ENCODE measurements at regions not wholly inside any gene's neighbourhood (a gene's known extent, or its start where the extent isn't known, plus 50 kb on each side); places are given as distances from the start of the nearest gene placed in this dataset.

GRCh38 chr4:178481564-178481963 lies 1039.3 kb upstream of the AGA start:
- WGBS: 54% methylated on average over 3 of the region's 3 CpGs
- Histone ChIP-seq H3K27ac (ENCODE audit: low read depth) (no peak overlapping the region), H3K4me1 (ENCODE audit: insufficient read depth) (no peaks in the 10 kb centered on the region), H3K4me3 (ENCODE audit: low read depth, low read length) (no peak overlapping the region), H3K36me3 (ENCODE audit: insufficient read depth) (no peaks in the 10 kb centered on the region)
- DNase-seq (ENCODE audit: extremely low spot score): no peak

GRCh38 chr4:178523038-178523437 lies 1080.8 kb upstream of the AGA start:
- Histone ChIP-seq H3K27ac (ENCODE audit: low read depth) (no peak overlapping the region), H3K4me1 (ENCODE audit: insufficient read depth) (no peaks in the 10 kb centered on the region), H3K36me3 (ENCODE audit: insufficient read depth) (no peaks in the 10 kb centered on the region), H3K4me3 (ENCODE audit: low read depth, low read length) (no peak overlapping the region)
- 83% methylated on average over 3 of the region's 3 CpGs for WGBS
- no peak for DNase-seq (ENCODE audit: extremely low spot score)

- no peak for DNase-seq (ENCODE audit: extremely low spot score)
- Histone ChIP-seq H3K36me3 (ENCODE audit: insufficient read depth) (no peaks in the 10 kb centered on the region), H3K4me1 (ENCODE audit: insufficient read depth) (no peaks in the 10 kb centered on the region), H3K27ac (ENCODE audit: low read depth) (no peak overlapping the region), H3K4me3 (ENCODE audit: low read depth, low read length) (no peak overlapping the region)
- WGBS: 76% methylated on average over 3 of the region's 3 CpGs
These were observed 1093.8 kb upstream of the AGA start for GRCh38 chr4:178535939-178536579.

GRCh38 chr4:178553201-178553600 lies 1111.0 kb upstream of the AGA start:
- no peak for DNase-seq (ENCODE audit: extremely low spot score)
- no peaks in the 10 kb centered on the region for H3K4me1 ChIP-seq (ENCODE audit: insufficient read depth)
- no peak overlapping the region for H3K4me3 ChIP-seq (ENCODE audit: low read depth, low read length)
- H3K36me3 ChIP-seq (ENCODE audit: insufficient read depth): no peaks in the 10 kb centered on the region
- 0% methylated on average over 1 of the region's 1 CpG for WGBS
- H3K27ac ChIP-seq (ENCODE audit: low read depth): no peak overlapping the region

GRCh38 chr4:178554352-178554751 lies 1112.1 kb upstream of the AGA start:
- DNase-seq (ENCODE audit: extremely low spot score): no peak
- Histone ChIP-seq H3K4me3 (ENCODE audit: low read depth, low read length) (no peak overlapping the region), H3K27ac (ENCODE audit: low read depth) (no peak overlapping the region), H3K4me1 (ENCODE audit: insufficient read depth) (no peaks in the 10 kb centered on the region), H3K36me3 (ENCODE audit: insufficient read depth) (no peaks in the 10 kb centered on the region)
- WGBS: 76% methylated on average over 1 of the region's 1 CpG

GRCh38 chr4:178556796-178557195 lies 1114.6 kb upstream of the AGA start:
- Histone ChIP-seq H3K4me3 (ENCODE audit: low read depth, low read length) (no peak overlapping the region), H3K36me3 (ENCODE audit: insufficient read depth) (no peaks in the 10 kb centered on the region), H3K4me1 (ENCODE audit: insufficient read depth) (no peaks in the 10 kb centered on the region), H3K27ac (ENCODE audit: low read depth) (no peak overlapping the region)
- no peak for DNase-seq (ENCODE audit: extremely low spot score)
- WGBS: 68% methylated on average over 2 of the region's 2 CpGs

- Histone ChIP-seq H3K27ac (ENCODE audit: low read depth) (no peak overlapping the region), H3K4me3 (ENCODE audit: low read depth, low read length) (no peak overlapping the region), H3K36me3 (ENCODE audit: insufficient read depth) (no peaks in the 10 kb centered on the region), H3K4me1 (ENCODE audit: insufficient read depth) (no peaks in the 10 kb centered on the region)
- DNase-seq (ENCODE audit: extremely low spot score): no peak
- WGBS: 81% methylated on average over 7 of the region's 7 CpGs
These were observed 1135.7 kb upstream of the AGA start for GRCh38 chr4:178577933-178578332.

- WGBS: 76% methylated on average over 6 of the region's 6 CpGs
- Histone ChIP-seq H3K4me3 (ENCODE audit: low read depth, low read length) (no peak overlapping the region), H3K27ac (ENCODE audit: low read depth) (no peak overlapping the region)
These were observed 1153.4 kb upstream of the AGA start for GRCh38 chr4:178595500-178596138.

GRCh38 chr4:178598672-178599071 lies 1156.4 kb upstream of the AGA start:
- H3K4me3 ChIP-seq (ENCODE audit: low read depth, low read length): no peak overlapping the region
- no peak for DNase-seq (ENCODE audit: extremely low spot score)
- H3K27ac ChIP-seq (ENCODE audit: low read depth): no peak overlapping the region
- no peaks in the 10 kb centered on the region for H3K36me3 ChIP-seq (ENCODE audit: insufficient read depth)
- 81% methylated on average over 1 of the region's 1 CpG for WGBS
- H3K4me1 ChIP-seq (ENCODE audit: insufficient read depth): no peaks in the 10 kb centered on the region

More at GRCh38 chr4:178595500-178596138, 1153.4 kb upstream of the AGA start:
- Histone ChIP-seq H3K4me1 (ENCODE audit: insufficient read depth) (no peaks in the 10 kb centered on the region), H3K36me3 (ENCODE audit: insufficient read depth) (no peaks in the 10 kb centered on the region)
- no peak for DNase-seq (ENCODE audit: extremely low spot score)

- H3K36me3 ChIP-seq (ENCODE audit: insufficient read depth): no peaks in the 10 kb centered on the region
- no peak overlapping the region for H3K4me3 ChIP-seq (ENCODE audit: low read depth, low read length)
- DNase-seq (ENCODE audit: extremely low spot score): no peak
- no peaks in the 10 kb centered on the region for H3K4me1 ChIP-seq (ENCODE audit: insufficient read depth)
- no peak overlapping the region for H3K27ac ChIP-seq (ENCODE audit: low read depth)
These were observed 1157.3 kb upstream of the AGA start for GRCh38 chr4:178599521-178599920.

- Histone ChIP-seq H3K4me3 (ENCODE audit: low read depth, low read length) (no peak overlapping the region), H3K36me3 (ENCODE audit: insufficient read depth) (no peaks in the 10 kb centered on the region), H3K27ac (ENCODE audit: low read depth) (no peak overlapping the region), H3K4me1 (ENCODE audit: insufficient read depth) (no peaks in the 10 kb centered on the region)
- 79% methylated on average over 2 of the region's 2 CpGs for WGBS
- no peak for DNase-seq (ENCODE audit: extremely low spot score)
These were observed 1160.6 kb upstream of the AGA start for GRCh38 chr4:178602833-178603232.

GRCh38 chr4:178611062-178611461 lies 1168.8 kb upstream of the AGA start:
- Histone ChIP-seq H3K27ac (ENCODE audit: low read depth) (no peak overlapping the region), H3K4me1 (ENCODE audit: insufficient read depth) (no peaks in the 10 kb centered on the region), H3K4me3 (ENCODE audit: low read depth, low read length) (no peak overlapping the region), H3K36me3 (ENCODE audit: insufficient read depth) (no peaks in the 10 kb centered on the region)
- WGBS: 88% methylated on average over 2 of the region's 2 CpGs
- DNase-seq (ENCODE audit: extremely low spot score): no peak

GRCh38 chr4:178612733-178613132 lies 1170.5 kb upstream of the AGA start:
- H3K4me1 ChIP-seq (ENCODE audit: insufficient read depth): no peaks in the 10 kb centered on the region
- no peak overlapping the region for H3K27ac ChIP-seq (ENCODE audit: low read depth)
- WGBS: 61% methylated on average over 4 of the region's 4 CpGs
- no peaks in the 10 kb centered on the region for H3K36me3 ChIP-seq (ENCODE audit: insufficient read depth)
- H3K4me3 ChIP-seq (ENCODE audit: low read depth, low read length): no peak overlapping the region
- DNase-seq (ENCODE audit: extremely low spot score): no peak

- Histone ChIP-seq H3K4me1 (ENCODE audit: insufficient read depth) (no peaks in the 10 kb centered on the region), H3K36me3 (ENCODE audit: insufficient read depth) (no peaks in the 10 kb centered on the region), H3K4me3 (ENCODE audit: low read depth, low read length) (no peak overlapping the region), H3K27ac (ENCODE audit: low read depth) (no peak overlapping the region)
- DNase-seq (ENCODE audit: extremely low spot score): peak; percentile 5
- 84% methylated on average over 1 of the region's 1 CpG for WGBS
These were observed 1190.2 kb upstream of the AGA start for GRCh38 chr4:178632415-178632814.
